ENCODE measurements at regions not wholly inside any gene's neighbourhood (a gene's known extent, or its start where the extent isn't known, plus 50 kb on each side); places are given as distances from the start of the nearest gene placed in this dataset.

- TF ChIP-seq POLR2A (IDR thresholded peaks at IDR 0.05) (no peak), CTCF (IDR thresholded peaks at IDR 0.05) (no peak), EP300 (IDR thresholded peaks at IDR 0.05) (no peak)
Observed at GRCh38 chr3:132898141-132898540, 140.1 kb upstream of the TMEM108 start.

Data from sigmoid colon (tissue), 4 donors.